ENCODE measurements at regions not wholly inside any gene's neighbourhood (a gene's known extent, or its start where the extent isn't known, plus 50 kb on each side); places are given as distances from the start of the nearest gene placed in this dataset.

DNA sequence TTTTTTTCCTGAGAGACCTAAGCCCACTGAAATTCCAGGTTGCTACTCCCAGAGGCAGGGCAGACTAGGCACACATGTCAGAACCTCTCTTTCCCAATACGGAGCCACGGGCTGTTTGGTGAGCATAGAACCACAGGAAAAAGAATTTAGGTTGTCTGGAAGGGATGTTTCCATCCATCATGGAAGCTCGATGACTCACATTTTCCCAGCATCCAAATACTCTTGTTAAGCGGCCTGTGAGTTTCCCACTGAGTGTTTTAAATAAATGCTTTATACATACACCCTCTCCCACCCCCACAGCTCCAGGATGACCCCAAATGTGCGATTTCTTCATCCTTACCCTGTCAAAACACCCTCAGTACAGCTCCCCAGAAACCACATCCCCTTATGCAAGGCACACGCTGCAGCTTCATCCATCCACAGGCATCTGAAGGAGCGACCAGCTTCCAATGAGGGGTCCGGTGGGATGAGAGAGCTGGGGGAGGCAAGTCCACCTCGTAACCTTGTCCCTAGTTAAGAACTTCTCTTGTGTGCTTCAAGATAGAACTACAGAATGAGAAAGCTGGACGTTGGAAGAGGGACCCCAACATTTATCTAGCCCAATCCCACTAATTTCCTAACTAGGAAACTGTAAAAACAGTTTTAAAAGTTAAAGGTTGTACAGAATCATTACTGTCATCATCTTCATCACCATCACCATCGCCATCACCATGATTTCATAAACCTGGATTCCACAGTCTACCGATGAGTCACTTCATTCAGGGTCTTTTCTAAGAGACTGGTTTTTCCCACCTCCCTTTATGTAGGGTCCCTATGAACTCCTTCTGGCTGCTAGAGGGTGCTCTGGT is 63.5 kb upstream of the FZD7 start:
- Histone ChIP-seq H3K4me3 (replicated peaks in 1 of 4; ENCODE audit: control extremely low read depth in 1 of 4, insufficient read depth in 1 of 4, low read depth in 3 of 4, low read length in 4 of 4) (no peak overlapping the region), H3K27me3 (ENCODE audit: control insufficient read depth, insufficient read depth, low read length) (no peaks in the 10 kb centered on the region), H3K9ac (ENCODE audit: insufficient read depth, low read length) (no peak overlapping the region), H3K36me3 (ENCODE audit: control insufficient read depth, insufficient read depth, low read length) (no peaks in the 10 kb centered on the region), H3K27ac (ENCODE audit: insufficient read depth, low read length) (no peak overlapping the region), H3K79me2 (ENCODE audit: control insufficient read depth, insufficient read depth, low read length) (no peaks in the 10 kb centered on the region), H4K20me1 (ENCODE audit: control insufficient read depth, extremely low read depth, insufficient read depth, low read length) (no peaks in the 10 kb centered on the region), H3K4me1 (ENCODE audit: control insufficient read depth, extremely low read depth, insufficient read depth, low read length) (no peaks in the 10 kb centered on the region), H2AFZ (ENCODE audit: low read length) (no peak overlapping the region), H3K9me3 (ENCODE audit: control insufficient read depth, insufficient read depth, low read depth, low read length) (no peaks in the 10 kb centered on the region), H3K4me2 (ENCODE audit: extremely low read depth, insufficient read depth, low read length) (no peak overlapping the region)
- TF ChIP-seq, protein P1, sequence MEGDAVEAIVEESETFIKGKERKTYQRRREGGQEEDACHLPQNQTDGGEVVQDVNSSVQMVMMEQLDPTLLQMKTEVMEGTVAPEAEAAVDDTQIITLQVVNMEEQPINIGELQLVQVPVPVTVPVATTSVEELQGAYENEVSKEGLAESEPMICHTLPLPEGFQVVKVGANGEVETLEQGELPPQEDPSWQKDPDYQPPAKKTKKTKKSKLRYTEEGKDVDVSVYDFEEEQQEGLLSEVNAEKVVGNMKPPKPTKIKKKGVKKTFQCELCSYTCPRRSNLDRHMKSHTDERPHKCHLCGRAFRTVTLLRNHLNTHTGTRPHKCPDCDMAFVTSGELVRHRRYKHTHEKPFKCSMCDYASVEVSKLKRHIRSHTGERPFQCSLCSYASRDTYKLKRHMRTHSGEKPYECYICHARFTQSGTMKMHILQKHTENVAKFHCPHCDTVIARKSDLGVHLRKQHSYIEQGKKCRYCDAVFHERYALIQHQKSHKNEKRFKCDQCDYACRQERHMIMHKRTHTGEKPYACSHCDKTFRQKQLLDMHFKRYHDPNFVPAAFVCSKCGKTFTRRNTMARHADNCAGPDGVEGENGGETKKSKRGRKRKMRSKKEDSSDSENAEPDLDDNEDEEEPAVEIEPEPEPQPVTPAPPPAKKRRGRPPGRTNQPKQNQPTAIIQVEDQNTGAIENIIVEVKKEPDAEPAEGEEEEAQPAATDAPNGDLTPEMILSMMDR (conservative IDR thresholded peaks at IDR 0.05 in 1 of 2, IDR thresholded peaks at IDR 0.05 in 1 of 2; ENCODE audit: low read depth in 1 of 2, low read length in 2 of 2): no peak
- no peak for TF ChIP-seq EZH2 (IDR thresholded peaks at IDR 0.05; ENCODE audit: low read length, missing control alignments)
- peak; percentile 83 to 98 for DNase-seq (ENCODE audit: low read depth in 2 of 2)

DNA sequence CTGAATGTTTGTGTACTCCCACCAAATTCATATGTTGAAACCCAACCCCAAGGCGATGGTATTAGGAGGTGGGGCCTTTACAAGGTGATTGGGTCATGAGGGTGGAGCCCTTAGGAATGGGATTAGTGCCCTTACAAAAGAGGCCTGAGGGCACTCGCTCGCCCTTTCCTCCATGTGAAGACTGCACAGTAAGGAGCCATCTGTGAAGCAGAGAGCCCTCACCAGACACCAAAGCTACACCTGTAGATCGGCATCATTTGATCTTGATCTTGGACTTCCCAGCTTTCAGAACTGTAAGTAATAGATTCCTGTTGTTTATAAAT is 62.9 kb upstream of the FZD7 start:
- Histone ChIP-seq H4K20me1 (ENCODE audit: control insufficient read depth, extremely low read depth, insufficient read depth, low read length) (no peaks in the 10 kb centered on the region), H3K36me3 (ENCODE audit: control insufficient read depth, insufficient read depth, low read length) (no peaks in the 10 kb centered on the region), H3K27ac (ENCODE audit: insufficient read depth, low read length) (no peak overlapping the region), H3K4me3 (replicated peaks in 1 of 4; ENCODE audit: control extremely low read depth in 1 of 4, insufficient read depth in 1 of 4, low read depth in 3 of 4, low read length in 4 of 4) (no peak overlapping the region), H3K79me2 (ENCODE audit: control insufficient read depth, insufficient read depth, low read length) (no peaks in the 10 kb centered on the region), H3K9me3 (ENCODE audit: control insufficient read depth, insufficient read depth, low read depth, low read length) (no peaks in the 10 kb centered on the region), H2AFZ (ENCODE audit: low read length) (no peak overlapping the region), H3K27me3 (ENCODE audit: control insufficient read depth, insufficient read depth, low read length) (no peaks in the 10 kb centered on the region), H3K4me1 (ENCODE audit: control insufficient read depth, extremely low read depth, insufficient read depth, low read length) (no peaks in the 10 kb centered on the region), H3K9ac (ENCODE audit: insufficient read depth, low read length) (no peak overlapping the region), H3K4me2 (ENCODE audit: extremely low read depth, insufficient read depth, low read length) (no peak overlapping the region)
- TF ChIP-seq EZH2 (IDR thresholded peaks at IDR 0.05; ENCODE audit: low read length, missing control alignments): no peak
- TF ChIP-seq, protein P1 (conservative IDR thresholded peaks at IDR 0.05 in 1 of 2, IDR thresholded peaks at IDR 0.05 in 1 of 2; ENCODE audit: low read depth in 1 of 2, low read length in 2 of 2): no peak
- DNase-seq (ENCODE audit: low read depth in 2 of 2): no peak

DNA sequence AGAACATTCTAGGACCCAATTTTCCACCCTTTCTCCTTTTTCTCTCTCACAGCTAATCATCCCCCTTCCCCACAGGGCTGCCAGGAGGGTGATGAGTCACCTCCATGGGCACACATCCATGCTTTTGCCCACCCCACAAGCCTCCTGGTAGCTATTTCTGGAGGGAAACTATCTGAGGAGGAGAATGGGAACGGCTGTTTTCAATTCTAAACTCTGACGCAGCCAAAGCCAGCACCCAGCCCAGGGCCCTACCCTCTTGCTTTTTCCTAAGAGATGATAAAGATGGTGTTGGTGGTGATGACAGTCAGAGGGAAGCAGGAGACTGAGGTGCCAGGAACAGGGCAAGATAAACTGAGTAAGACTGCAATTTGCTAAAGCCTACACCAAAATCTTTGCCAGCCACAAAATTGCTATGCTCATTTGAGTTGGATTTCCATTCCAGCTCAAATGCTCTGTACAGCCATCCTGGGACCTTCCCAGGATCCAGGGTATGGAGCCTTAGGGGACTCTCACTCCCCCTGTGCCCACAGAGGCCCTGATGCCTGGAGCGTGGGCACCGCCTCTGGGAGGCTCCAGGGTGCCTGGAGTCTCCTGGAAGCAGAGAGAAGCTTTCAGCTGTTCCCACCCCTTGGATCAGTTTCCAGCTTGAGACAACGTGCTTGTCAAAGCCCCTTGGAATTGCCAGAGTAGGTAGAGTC is 62.0 kb upstream of the FZD7 start:
- TF ChIP-seq, protein P1 (conservative IDR thresholded peaks at IDR 0.05 in 1 of 2, IDR thresholded peaks at IDR 0.05 in 1 of 2; ENCODE audit: low read depth in 1 of 2, low read length in 2 of 2): no peak
- no peak for TF ChIP-seq EZH2 (IDR thresholded peaks at IDR 0.05; ENCODE audit: low read length, missing control alignments)
- Histone ChIP-seq H3K9ac (ENCODE audit: insufficient read depth, low read length) (no peak overlapping the region), H3K4me2 (ENCODE audit: extremely low read depth, insufficient read depth, low read length) (no peak overlapping the region), H4K20me1 (ENCODE audit: control insufficient read depth, extremely low read depth, insufficient read depth, low read length) (no peaks in the 10 kb centered on the region), H2AFZ (ENCODE audit: low read length) (no peak overlapping the region), H3K27ac (ENCODE audit: insufficient read depth, low read length) (no peak overlapping the region), H3K36me3 (ENCODE audit: control insufficient read depth, insufficient read depth, low read length) (no peaks in the 10 kb centered on the region), H3K4me1 (ENCODE audit: control insufficient read depth, extremely low read depth, insufficient read depth, low read length) (no peaks in the 10 kb centered on the region), H3K4me3 (replicated peaks in 1 of 4; ENCODE audit: control extremely low read depth in 1 of 4, insufficient read depth in 1 of 4, low read depth in 3 of 4, low read length in 4 of 4) (no peak overlapping the region), H3K9me3 (ENCODE audit: control insufficient read depth, insufficient read depth, low read depth, low read length) (no peaks in the 10 kb centered on the region), H3K79me2 (ENCODE audit: control insufficient read depth, insufficient read depth, low read length) (no peaks in the 10 kb centered on the region), H3K27me3 (ENCODE audit: control insufficient read depth, insufficient read depth, low read length) (no peaks in the 10 kb centered on the region)
- DNase-seq (ENCODE audit: low read depth in 2 of 2): peak; percentile 58 to 71
